SK-N-MC (cell line): ENCODE measurements at regions not wholly inside any gene's neighbourhood (a gene's known extent, or its start where the extent isn't known, plus 50 kb on each side); places are given as distances from the start of the nearest gene placed in this dataset.

Source experiments
- EZH2 ChIP-seq: fragments of 200-600 bp; sonication (generic); IDR thresholded peaks from one replicate; pipeline ENCODE4 v1.6.1; 2017; ENCODE audit warnings: antibody characterized with exemption
- FOXP2 ChIP-seq: optimal IDR thresholded peaks from 2 replicates; pipeline ENCODE3; 2011; ENCODE audit warnings: mild to moderate bottlenecking, moderate library complexity; ENCODE audit not compliant: insufficient read depth; ENCODE audit errors: extremely low read length, control extremely low read depth
- POLR2AphosphoS5 ChIP-seq: IDR thresholded peaks from 2 replicates; pipeline ENCODE4 v1.6.1; 2012; ENCODE audit warnings: mild to moderate bottlenecking, low read depth, low read length, borderline replicate concordance

GRCh38 chr11:23865341-23865975, 631.4 kb upstream of the LUZP2 start:
- TF ChIP-seq POLR2AphosphoS5, result no peak
- TF ChIP-seq EZH2, result no peak
- TF ChIP-seq FOXP2, result no peak
